RWPE1 (cell line): ENCODE measurements at regions not wholly inside any gene's neighbourhood (a gene's known extent, or its start where the extent isn't known, plus 50 kb on each side); places are given as distances from the start of the nearest gene placed in this dataset.

ENCODE experiments used
- CTCF ChIA-PET: fragments of 350-600 bp; sonication (Branson Sonifier 250); formaldehyde crosslinking; extraction: SDS; loops from one replicate; lab custom pipeline; 2021; lab: Yijun Ruan, JAX
- POLR2A ChIA-PET: fragments of 400-600 bp; formaldehyde crosslinking; extraction: SDS; loops from one replicate; lab custom pipeline; 2020; ENCODE audit warnings: antibody characterized with exemption; ENCODE audit not compliant: low non-redundant PET; lab: Yijun Ruan, JAX
- DNase-seq: peaks from one replicate; pipeline ENCODE4 v3.0.0; 2012; ENCODE audit warnings: low spot score
- H3K27ac ChIP-seq: fragments of 450-650 bp; 2 replicates; pipeline ENCODE4 v1.5.1; 2017
- TF ChIP-seq, protein P1 (sequence below): fragments of 450-650 bp; conservative IDR thresholded peaks from 2 replicates; pipeline ENCODE4 v1.5.1; 2017; ENCODE audit warnings: low read depth, mild to moderate bottlenecking

DNA sequence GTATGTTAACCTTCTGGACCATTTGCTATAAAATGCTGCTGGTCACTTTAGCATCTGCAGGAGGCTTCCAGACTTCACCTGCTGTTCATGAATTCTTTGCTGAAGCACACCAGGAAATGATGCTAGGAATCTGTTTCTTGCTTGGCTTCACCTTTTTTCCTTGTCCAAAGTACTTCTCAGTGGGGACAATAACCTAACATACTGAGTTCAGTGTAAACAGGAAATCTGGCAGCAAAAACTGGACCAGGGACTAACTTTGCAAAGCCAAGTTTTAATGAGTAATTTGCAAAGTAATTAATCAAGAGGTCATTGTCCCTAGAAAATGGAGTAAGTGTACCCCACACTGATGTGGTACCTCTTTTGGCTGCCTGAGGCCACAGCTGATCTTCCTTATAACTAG is 128.4 kb downstream of the RXFP2 start:
- ChIA-PET CTCF (no interaction called here), POLR2A (no interaction called here)
- TF ChIP-seq, protein P1, sequence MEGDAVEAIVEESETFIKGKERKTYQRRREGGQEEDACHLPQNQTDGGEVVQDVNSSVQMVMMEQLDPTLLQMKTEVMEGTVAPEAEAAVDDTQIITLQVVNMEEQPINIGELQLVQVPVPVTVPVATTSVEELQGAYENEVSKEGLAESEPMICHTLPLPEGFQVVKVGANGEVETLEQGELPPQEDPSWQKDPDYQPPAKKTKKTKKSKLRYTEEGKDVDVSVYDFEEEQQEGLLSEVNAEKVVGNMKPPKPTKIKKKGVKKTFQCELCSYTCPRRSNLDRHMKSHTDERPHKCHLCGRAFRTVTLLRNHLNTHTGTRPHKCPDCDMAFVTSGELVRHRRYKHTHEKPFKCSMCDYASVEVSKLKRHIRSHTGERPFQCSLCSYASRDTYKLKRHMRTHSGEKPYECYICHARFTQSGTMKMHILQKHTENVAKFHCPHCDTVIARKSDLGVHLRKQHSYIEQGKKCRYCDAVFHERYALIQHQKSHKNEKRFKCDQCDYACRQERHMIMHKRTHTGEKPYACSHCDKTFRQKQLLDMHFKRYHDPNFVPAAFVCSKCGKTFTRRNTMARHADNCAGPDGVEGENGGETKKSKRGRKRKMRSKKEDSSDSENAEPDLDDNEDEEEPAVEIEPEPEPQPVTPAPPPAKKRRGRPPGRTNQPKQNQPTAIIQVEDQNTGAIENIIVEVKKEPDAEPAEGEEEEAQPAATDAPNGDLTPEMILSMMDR: no peak
- DNase-seq: no peak
- no peak overlapping the region for H3K27ac ChIP-seq

- POLR2A ChIA-PET: no interaction called here
- DNase-seq: no peak
- no peak overlapping the region for H3K27ac ChIP-seq
- CTCF ChIA-PET: no interaction called here
- TF ChIP-seq, protein P1: no peak
These were observed 130.3 kb downstream of the RXFP2 start for GRCh38 chr13:31869582-31869981.

DNA sequence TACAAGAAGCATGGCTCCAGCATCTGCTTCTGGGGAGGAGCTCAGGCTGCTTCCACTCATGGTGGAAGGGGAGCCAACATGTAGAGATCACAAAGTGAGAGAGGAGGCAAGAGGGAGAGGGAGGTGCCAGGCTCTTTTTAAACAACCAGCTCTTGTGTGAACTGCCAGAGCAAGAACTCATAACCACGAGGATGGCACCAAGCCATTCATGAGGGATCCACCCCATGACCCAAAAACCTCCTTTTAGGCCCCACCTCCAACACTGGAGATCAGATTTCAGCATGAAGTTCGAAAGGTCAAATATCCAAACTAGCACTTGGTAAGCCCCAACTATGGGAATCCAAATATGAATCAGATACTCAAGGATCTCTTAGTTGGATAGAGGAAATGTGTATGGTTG is 131.2 kb downstream of the RXFP2 start:
- TF ChIP-seq, protein P1: no peak
- H3K27ac ChIP-seq: no peak overlapping the region
- ChIA-PET CTCF (no interaction called here), POLR2A (no interaction called here)
- no peak for DNase-seq

DNA sequence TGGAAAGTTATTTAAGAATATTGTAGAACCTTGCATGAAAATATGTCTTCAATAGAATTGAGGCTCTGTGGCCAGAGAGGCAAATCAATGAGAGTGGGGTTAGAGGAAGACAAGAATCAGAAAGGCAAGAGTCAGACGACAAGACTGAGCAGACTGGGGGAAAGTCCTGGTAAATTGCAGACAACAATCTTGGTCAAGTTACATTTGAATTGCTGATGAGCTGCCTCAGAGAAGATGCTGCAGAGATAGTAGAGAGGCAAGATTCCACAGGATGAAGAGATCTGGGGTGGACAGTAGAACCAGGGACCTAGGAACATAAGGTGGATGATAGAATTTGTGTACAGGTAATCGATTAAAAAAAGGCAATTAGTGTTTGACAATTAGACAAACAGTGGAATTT is 133.8 kb downstream of the RXFP2 start:
- TF ChIP-seq, protein P1: no peak
- H3K27ac ChIP-seq: no peak overlapping the region
- DNase-seq: no peak
- POLR2A ChIA-PET: no interaction called here
- CTCF ChIA-PET: no interaction called here

DNA sequence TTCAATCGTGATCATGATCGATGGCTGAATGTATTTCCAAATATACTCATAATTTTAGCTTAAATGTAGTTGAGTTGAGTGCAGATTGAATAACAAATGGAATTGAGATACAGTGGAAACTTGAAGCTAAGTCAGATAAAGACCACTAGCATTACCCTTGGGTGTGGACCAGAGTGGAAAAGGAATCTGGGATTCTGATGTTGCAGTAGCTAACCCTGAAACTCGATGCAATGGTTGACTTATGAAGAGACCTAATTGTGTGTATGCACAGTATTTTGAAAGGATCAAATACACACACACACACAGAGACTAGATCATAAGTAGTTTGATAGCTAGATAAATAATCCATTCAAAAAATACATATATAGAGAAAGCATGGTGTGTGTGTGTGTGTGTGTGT is 135.8 kb downstream of the RXFP2 start:
- H3K27ac ChIP-seq: no peak overlapping the region
- DNase-seq: no peak
- ChIA-PET CTCF (interaction anchor here (0.7 to 1.1 kb wide), 3 partner anchors 12 to 1290 kb away, joined by 3 to 4 read pairs (median 3); no protein-coding TSS in a partner anchor), POLR2A (no interaction called here)
- TF ChIP-seq, protein P1: no peak

DNA sequence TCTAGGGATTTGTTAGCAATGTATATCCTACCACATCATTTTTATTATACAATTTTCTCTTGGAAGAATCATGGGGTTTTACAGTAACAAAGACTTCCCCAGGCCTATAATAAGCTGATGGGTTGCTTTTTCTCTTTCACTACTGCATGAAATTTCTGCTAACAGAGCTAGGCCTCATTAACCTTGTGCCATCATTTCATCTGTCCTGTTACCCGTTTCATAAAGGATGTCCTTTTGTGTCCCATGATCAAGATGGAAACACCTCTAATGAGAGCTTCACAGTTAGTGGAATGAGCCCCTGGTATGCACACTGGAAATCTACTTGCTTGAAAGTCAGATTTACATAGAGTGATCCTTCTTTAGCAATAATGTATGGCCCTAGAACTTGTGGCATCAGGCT is 138.7 kb downstream of the RXFP2 start:
- TF ChIP-seq, protein P1: no peak
- H3K27ac ChIP-seq: no peak overlapping the region
- ChIA-PET CTCF (no interaction called here), POLR2A (no interaction called here)
- no peak for DNase-seq

DNA sequence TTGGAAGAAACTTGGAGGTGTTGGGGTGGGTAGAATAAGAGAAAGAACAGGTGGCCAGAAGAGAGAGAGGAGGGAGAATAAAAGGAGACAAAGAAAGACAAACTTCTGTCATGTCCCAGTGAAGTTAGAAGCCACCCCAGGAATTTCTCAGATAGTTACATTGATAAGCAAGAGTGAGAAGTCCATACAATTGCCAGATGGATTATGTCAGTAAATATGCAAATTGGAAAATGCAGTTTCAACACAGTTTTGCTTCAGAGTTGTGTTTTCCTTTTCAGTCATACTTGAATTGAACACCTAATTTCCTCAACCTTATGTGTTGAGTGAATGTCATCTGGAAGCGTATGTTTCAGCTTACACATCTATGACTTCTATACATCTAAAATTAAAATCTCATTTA is 139.2 kb downstream of the RXFP2 start:
- CTCF ChIA-PET: no interaction called here
- no peak overlapping the region for H3K27ac ChIP-seq
- POLR2A ChIA-PET: no interaction called here
- no peak for DNase-seq
- TF ChIP-seq, protein P1: no peak
